ENCODE measurements at regions not wholly inside any gene's neighbourhood (a gene's known extent, or its start where the extent isn't known, plus 50 kb on each side); places are given as distances from the start of the nearest gene placed in this dataset.
"Not testable (repeated sequence)": the region's sequence is repeated elsewhere in the genome, so short reads cannot be mapped to it uniquely, and the experiment has no call there.

GRCh38 chr4:33959519-33959918 lies 2284.8 kb downstream of the ARAP2 start:
- Mint-ChIP-seq H3K4me1 (no peaks in the 10 kb centered on the region), H3K4me3 (no peak overlapping the region), H3K36me3 (no peaks in the 10 kb centered on the region), H3K27ac (no peak overlapping the region), H3K27me3 (no peaks in the 10 kb centered on the region), H3K9me3 (peaks cover 6% of the 10 kb centered on the region)

- Mint-ChIP-seq H3K36me3 (no peaks in the 10 kb centered on the region), H3K4me1 (no peaks in the 10 kb centered on the region), H3K27me3 (no peaks in the 10 kb centered on the region), H3K9me3 (peaks cover 6% of the 10 kb centered on the region), H3K4me3 (no peak overlapping the region), H3K27ac (no peak overlapping the region)
These were observed 2282.6 kb downstream of the ARAP2 start for GRCh38 chr4:33961761-33962160.

GRCh38 chr4:33966808-33967207 lies 2277.5 kb downstream of the ARAP2 start:
- Mint-ChIP-seq H3K9me3 (no peaks in the 10 kb centered on the region), H3K4me3 (no peak overlapping the region), H3K27me3 (no peaks in the 10 kb centered on the region)

GRCh38 chr4:33974270-33974669 lies 2270.0 kb downstream of the ARAP2 start:
- Mint-ChIP-seq H3K9me3 (peaks cover 6% of the 10 kb centered on the region), H3K36me3 (no peaks in the 10 kb centered on the region), H3K4me1 (no peaks in the 10 kb centered on the region), H3K27me3 (no peaks in the 10 kb centered on the region), H3K27ac (no peak overlapping the region), H3K4me3 (no peak overlapping the region)

More at GRCh38 chr4:33966808-33967207, 2277.5 kb downstream of the ARAP2 start:
- Mint-ChIP-seq H3K4me1 (no peaks in the 10 kb centered on the region), H3K36me3 (no peaks in the 10 kb centered on the region), H3K27ac (no peak overlapping the region)

- H3K27ac Mint-ChIP-seq = no peak overlapping the region
- no peaks in the 10 kb centered on the region for H3K27me3 Mint-ChIP-seq
- H3K36me3 Mint-ChIP-seq = no peaks in the 10 kb centered on the region
- H3K4me3 Mint-ChIP-seq = no peak overlapping the region
- H3K9me3 Mint-ChIP-seq = peaks cover 6% of the 10 kb centered on the region
- no peaks in the 10 kb centered on the region for H3K4me1 Mint-ChIP-seq
These were observed 2268.3 kb downstream of the ARAP2 start for GRCh38 chr4:33975995-33976394.

GRCh38 chr4:33979781-33980180 lies 2264.5 kb downstream of the ARAP2 start:
- H3K4me1 Mint-ChIP-seq, H3K4me3 Mint-ChIP-seq, H3K9me3 Mint-ChIP-seq, H3K27ac Mint-ChIP-seq, H3K36me3 Mint-ChIP-seq, H3K27me3 Mint-ChIP-seq: not testable (repeated sequence)

GRCh38 chr4:33980361-33980760 lies 2264.0 kb downstream of the ARAP2 start:
- Mint-ChIP-seq H3K4me3 (no peak overlapping the region), H3K36me3 (no peaks in the 10 kb centered on the region), H3K9me3 (no peaks in the 10 kb centered on the region), H3K4me1 (no peaks in the 10 kb centered on the region), H3K27me3 (no peaks in the 10 kb centered on the region), H3K27ac (no peak overlapping the region)

- no peak overlapping the region for H3K27ac Mint-ChIP-seq
- no peaks in the 10 kb centered on the region for H3K4me1 Mint-ChIP-seq
- peaks cover 10% of the 10 kb centered on the region for H3K9me3 Mint-ChIP-seq
- H3K27me3 Mint-ChIP-seq = no peaks in the 10 kb centered on the region
- no peak overlapping the region for H3K4me3 Mint-ChIP-seq
- H3K36me3 Mint-ChIP-seq = no peaks in the 10 kb centered on the region
These were observed 2254.4 kb downstream of the ARAP2 start for GRCh38 chr4:33989820-33990443.

GRCh38 chr4:33996075-33996718 lies 2248.1 kb downstream of the ARAP2 start:
- H3K36me3 Mint-ChIP-seq = no peaks in the 10 kb centered on the region
- H3K4me1 Mint-ChIP-seq = no peaks in the 10 kb centered on the region
- H3K27ac Mint-ChIP-seq = no peak overlapping the region
- H3K27me3 Mint-ChIP-seq = no peaks in the 10 kb centered on the region
- no peak overlapping the region for H3K4me3 Mint-ChIP-seq
- peaks cover under 1% of the 10 kb centered on the region for H3K9me3 Mint-ChIP-seq

- Mint-ChIP-seq H3K36me3 (no peaks in the 10 kb centered on the region), H3K9me3 (peaks cover 5% of the 10 kb centered on the region), H3K4me3 (no peak overlapping the region), H3K27ac (no peak overlapping the region), H3K4me1 (no peaks in the 10 kb centered on the region), H3K27me3 (no peaks in the 10 kb centered on the region)
These were observed 2246.0 kb downstream of the ARAP2 start for GRCh38 chr4:33998291-33998690.

GRCh38 chr4:34000356-34000755 lies 2244.0 kb downstream of the ARAP2 start:
- Mint-ChIP-seq H3K4me3 (no peak overlapping the region), H3K27me3 (no peaks in the 10 kb centered on the region), H3K9me3 (peaks cover 5% of the 10 kb centered on the region), H3K36me3 (no peaks in the 10 kb centered on the region), H3K27ac (no peak overlapping the region), H3K4me1 (no peaks in the 10 kb centered on the region)

- not testable (repeated sequence) for H3K27ac Mint-ChIP-seq, H3K9me3 Mint-ChIP-seq, H3K27me3 Mint-ChIP-seq, H3K4me3 Mint-ChIP-seq, H3K4me1 Mint-ChIP-seq, H3K36me3 Mint-ChIP-seq
These were observed 2237.8 kb downstream of the ARAP2 start for GRCh38 chr4:34006540-34006939.

GRCh38 chr4:34009951-34010350 lies 2234.4 kb downstream of the ARAP2 start:
- H3K9me3 Mint-ChIP-seq = no peaks in the 10 kb centered on the region
- H3K4me3 Mint-ChIP-seq = no peak overlapping the region
- no peaks in the 10 kb centered on the region for H3K27me3 Mint-ChIP-seq
- no peaks in the 10 kb centered on the region for H3K4me1 Mint-ChIP-seq
- H3K36me3 Mint-ChIP-seq = no peaks in the 10 kb centered on the region
- H3K27ac Mint-ChIP-seq = no peak overlapping the region

GRCh38 chr4:34010751-34011519 lies 2233.4 kb downstream of the ARAP2 start:
- Mint-ChIP-seq H3K27ac (no peak overlapping the region), H3K9me3 (no peaks in the 10 kb centered on the region), H3K4me1 (no peaks in the 10 kb centered on the region), H3K36me3 (no peaks in the 10 kb centered on the region), H3K4me3 (no peak overlapping the region), H3K27me3 (no peaks in the 10 kb centered on the region)

GRCh38 chr4:34035225-34035624 lies 2209.1 kb downstream of the ARAP2 start:
- Mint-ChIP-seq H3K9me3 (peaks cover 3% of the 10 kb centered on the region), H3K4me1 (no peaks in the 10 kb centered on the region), H3K4me3 (no peak overlapping the region), H3K27me3 (no peaks in the 10 kb centered on the region), H3K27ac (no peak overlapping the region), H3K36me3 (no peaks in the 10 kb centered on the region)

GRCh38 chr4:34037280-34037679 lies 2207.0 kb downstream of the ARAP2 start:
- Mint-ChIP-seq H3K9me3 (peaks cover 3% of the 10 kb centered on the region), H3K27me3 (no peaks in the 10 kb centered on the region), H3K27ac (no peak overlapping the region), H3K4me1 (no peaks in the 10 kb centered on the region), H3K4me3 (no peak overlapping the region), H3K36me3 (no peaks in the 10 kb centered on the region)

Data from activated naive CD4-positive, alpha-beta T cell treated with anti-CD3 and anti-CD28 coated beads, Interleukin-2, amount 50 U/mL, for 24 hours (primary cell).